Nephron (organoid): ENCODE measurements at regions not wholly inside any gene's neighbourhood (a gene's known extent, or its start where the extent isn't known, plus 50 kb on each side); places are given as distances from the start of the nearest gene placed in this dataset.

Source experiments
- H3K27ac Mint-ChIP-seq, 3 experiments: 2 replicates each; pipeline ENCODE4 v1.8.0; 2020; ENCODE audit warnings: mixed read lengths in 3 of 3, mild to moderate bottlenecking in 2 of 3, moderate library complexity in 1 of 3
- H3K27me3 Mint-ChIP-seq: 2 replicates; pipeline ENCODE4 v1.8.0; 2021; ENCODE audit warnings: low read depth, mild to moderate bottlenecking, moderate library complexity, mixed read lengths
- H3K36me3 Mint-ChIP-seq: 2 replicates; pipeline ENCODE4 v1.8.0; 2020; ENCODE audit warnings: low read depth, mixed read lengths
- H3K4me1 Mint-ChIP-seq: 2 replicates; pipeline ENCODE4 v1.8.0; 2020; ENCODE audit warnings: mixed read lengths
- H3K4me3 Mint-ChIP-seq, 3 experiments: 2 replicates each; pipeline ENCODE4 v1.8.0; 2020; ENCODE audit warnings: mild to moderate bottlenecking in 3 of 3, mixed read lengths in 3 of 3, moderate library complexity in 2 of 3
- H3K9me3 Mint-ChIP-seq: 2 replicates; pipeline ENCODE4 v1.8.0; 2020; ENCODE audit warnings: mixed read lengths
- TF ChIP-seq, protein P1 (sequence below), 3 experiments: fragments of 200-600 bp; sonication (generic); IDR thresholded peaks; one replicate each; pipeline ENCODE4 v1.5.0; 2021; ENCODE audit warnings: antibody characterized with exemption in 3 of 3; ENCODE audit not compliant: unreplicated experiment in 3 of 3

- no peaks in the 10 kb centered on the region for H3K36me3 Mint-ChIP-seq
- H3K4me3 Mint-ChIP-seq: peak overlapping the region in 2 of 3 experiments; percentile 3 to 18
- H3K4me1 Mint-ChIP-seq: peaks cover 51% of the 10 kb centered on the region
- peak overlapping the region; percentile 91 to 99 (median 99) for H3K27ac Mint-ChIP-seq
- H3K27me3 Mint-ChIP-seq: no peaks in the 10 kb centered on the region
- H3K9me3 Mint-ChIP-seq: no peaks in the 10 kb centered on the region
- TF ChIP-seq, protein P1, sequence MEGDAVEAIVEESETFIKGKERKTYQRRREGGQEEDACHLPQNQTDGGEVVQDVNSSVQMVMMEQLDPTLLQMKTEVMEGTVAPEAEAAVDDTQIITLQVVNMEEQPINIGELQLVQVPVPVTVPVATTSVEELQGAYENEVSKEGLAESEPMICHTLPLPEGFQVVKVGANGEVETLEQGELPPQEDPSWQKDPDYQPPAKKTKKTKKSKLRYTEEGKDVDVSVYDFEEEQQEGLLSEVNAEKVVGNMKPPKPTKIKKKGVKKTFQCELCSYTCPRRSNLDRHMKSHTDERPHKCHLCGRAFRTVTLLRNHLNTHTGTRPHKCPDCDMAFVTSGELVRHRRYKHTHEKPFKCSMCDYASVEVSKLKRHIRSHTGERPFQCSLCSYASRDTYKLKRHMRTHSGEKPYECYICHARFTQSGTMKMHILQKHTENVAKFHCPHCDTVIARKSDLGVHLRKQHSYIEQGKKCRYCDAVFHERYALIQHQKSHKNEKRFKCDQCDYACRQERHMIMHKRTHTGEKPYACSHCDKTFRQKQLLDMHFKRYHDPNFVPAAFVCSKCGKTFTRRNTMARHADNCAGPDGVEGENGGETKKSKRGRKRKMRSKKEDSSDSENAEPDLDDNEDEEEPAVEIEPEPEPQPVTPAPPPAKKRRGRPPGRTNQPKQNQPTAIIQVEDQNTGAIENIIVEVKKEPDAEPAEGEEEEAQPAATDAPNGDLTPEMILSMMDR (IDR thresholded peaks at IDR 0.05; ENCODE audit: unreplicated experiment in 3 of 3): no peak
These were observed 250.4 kb upstream of the RBBP8 start for GRCh38 chr18:22682720-22683119.

DNA sequence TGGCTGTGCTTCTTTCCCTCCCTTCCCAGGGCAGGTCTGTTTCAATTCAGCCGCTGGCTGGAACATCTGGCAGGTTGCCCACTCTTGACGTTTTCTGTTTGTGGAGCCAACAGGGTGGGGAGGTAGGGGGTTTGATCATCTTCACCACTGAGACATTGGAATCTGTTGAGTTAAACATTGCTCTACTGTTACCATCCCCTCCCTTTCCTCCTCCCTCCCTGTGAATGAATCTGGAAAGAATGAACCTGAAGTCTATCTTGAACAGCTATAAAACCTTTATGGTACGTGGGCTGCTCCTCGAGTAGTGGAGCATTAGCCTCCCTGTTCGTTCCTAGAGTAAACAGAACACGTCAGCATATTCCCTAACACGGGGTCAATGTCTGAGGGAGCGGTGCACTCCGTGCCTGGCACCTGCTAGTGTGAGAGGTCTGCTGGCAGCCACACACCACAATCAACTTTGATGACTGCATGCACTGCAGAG, 249.9 kb upstream of the RBBP8 start:
- no peaks in the 10 kb centered on the region for H3K36me3 Mint-ChIP-seq
- peak overlapping the region; percentile 62 to 99 (median 99) for H3K27ac Mint-ChIP-seq
- no peaks in the 10 kb centered on the region for H3K9me3 Mint-ChIP-seq
- no peaks in the 10 kb centered on the region for H3K27me3 Mint-ChIP-seq
- TF ChIP-seq, protein P1 (IDR thresholded peaks at IDR 0.05; ENCODE audit: unreplicated experiment in 3 of 3): no peak
- peak overlapping the region; percentile 3 to 18 (median 6) for H3K4me3 Mint-ChIP-seq
- peaks cover 50% of the 10 kb centered on the region for H3K4me1 Mint-ChIP-seq

DNA sequence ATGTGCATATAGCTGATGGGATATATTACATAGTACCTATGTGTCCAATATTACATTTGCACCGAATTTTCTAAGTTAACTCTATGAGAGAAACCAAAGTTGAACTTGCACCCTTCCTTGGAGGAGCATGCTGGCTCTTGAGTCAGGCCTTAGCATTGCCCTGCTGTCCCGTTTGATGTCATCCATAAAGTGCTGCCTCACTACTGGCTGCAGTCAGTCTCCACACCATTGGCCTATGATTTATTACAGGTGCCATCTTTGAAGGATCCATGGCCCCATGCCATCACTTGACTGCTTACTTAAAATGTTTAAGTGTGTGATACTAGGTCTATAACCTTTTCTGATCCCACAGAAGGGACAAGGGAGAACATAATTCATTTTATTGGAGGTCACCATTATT, 249.3 kb upstream of the RBBP8 start:
- Mint-ChIP-seq H3K9me3 (no peaks in the 10 kb centered on the region), H3K36me3 (no peaks in the 10 kb centered on the region), H3K4me1 (peaks cover 44% of the 10 kb centered on the region), H3K4me3 (no peak overlapping the region), H3K27me3 (no peaks in the 10 kb centered on the region), H3K27ac (peak overlapping the region; percentile 62 to 99 (median 99))
- TF ChIP-seq, protein P1 (IDR thresholded peaks at IDR 0.05; ENCODE audit: unreplicated experiment in 3 of 3): no peak

- Mint-ChIP-seq H3K36me3 (no peaks in the 10 kb centered on the region), H3K4me3 (no peak overlapping the region), H3K9me3 (no peaks in the 10 kb centered on the region), H3K27ac (peak overlapping the region; percentile 62 to 99 (median 99)), H3K4me1 (peaks cover 39% of the 10 kb centered on the region), H3K27me3 (no peaks in the 10 kb centered on the region)
- TF ChIP-seq, protein P1 (IDR thresholded peaks at IDR 0.05; ENCODE audit: unreplicated experiment in 3 of 3): no peak
These were observed 248.9 kb upstream of the RBBP8 start for GRCh38 chr18:22684268-22684667.

DNA sequence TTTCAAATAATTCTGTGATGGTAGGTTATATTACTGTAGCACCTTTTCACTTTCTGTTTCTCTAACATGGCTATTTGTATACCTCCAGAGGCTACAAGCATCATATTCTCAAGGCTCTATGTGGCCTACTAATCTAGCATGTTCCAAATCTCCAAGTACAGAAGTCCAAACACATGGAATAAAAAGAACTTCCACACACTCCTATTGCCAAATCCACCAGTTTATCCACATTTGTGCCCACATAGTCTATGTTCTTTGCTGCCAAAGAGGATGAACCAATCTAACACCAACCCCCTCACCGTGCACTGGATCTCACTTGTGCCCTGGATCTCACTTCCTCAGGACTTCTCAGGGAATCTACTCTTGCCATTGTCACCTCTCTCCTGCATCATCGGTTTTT, 247.3 kb upstream of the RBBP8 start:
- H3K36me3 Mint-ChIP-seq: no peaks in the 10 kb centered on the region
- TF ChIP-seq, protein P1 (IDR thresholded peaks at IDR 0.05; ENCODE audit: unreplicated experiment in 3 of 3): no peak
- no peaks in the 10 kb centered on the region for H3K27me3 Mint-ChIP-seq
- peak overlapping the region; percentile 23 to 72 (median 28) for H3K27ac Mint-ChIP-seq
- H3K4me3 Mint-ChIP-seq: no peak overlapping the region
- H3K4me1 Mint-ChIP-seq: peaks cover 34% of the 10 kb centered on the region
- no peaks in the 10 kb centered on the region for H3K9me3 Mint-ChIP-seq

GRCh38 chr18:22687892-22688680, 245.0 kb upstream of the RBBP8 start:
- TF ChIP-seq, protein P1 (IDR thresholded peaks at IDR 0.05; ENCODE audit: unreplicated experiment in 3 of 3): no peak
- Mint-ChIP-seq H3K4me1 (peaks cover 27% of the 10 kb centered on the region), H3K27ac (no peak overlapping the region), H3K36me3 (no peaks in the 10 kb centered on the region), H3K9me3 (no peaks in the 10 kb centered on the region), H3K4me3 (no peak overlapping the region), H3K27me3 (no peaks in the 10 kb centered on the region)
